HCT116 (cell line): ENCODE measurements at regions not wholly inside any gene's neighbourhood (a gene's known extent, or its start where the extent isn't known, plus 50 kb on each side); places are given as distances from the start of the nearest gene placed in this dataset.

ENCODE experiments used
- ATAC-seq: fragments of 200-7000 bp; cut with Tn5 transposase; 2 replicates; pipeline ENCODE4 v1.9.1; 2020; ENCODE audit warnings: mild to moderate bottlenecking, moderate library complexity
- BruUV-seq: library from RNA; stranded (reverse); fragments of 400-500 nt; replicated peaks from 2 replicates; lab custom pipeline; 2021; lab: Mats Ljungman, UMichigan
- CTCF ChIA-PET: fragments of 300-600 bp; sonication (Branson Sonifier 250); formaldehyde crosslinking; loops from one replicate; lab custom pipeline; 2021; ENCODE audit warnings: antibody characterized with exemption; lab: Charles Lee
- POLR2A ChIA-PET: fragments of 300-600, 350-600 bp; sonication (Branson Sonifier 250); formaldehyde crosslinking; loops from one replicate; lab custom pipeline; 2021; ENCODE audit warnings: antibody characterized with exemption; lab: Charles Lee
- RAD21 ChIA-PET, 2 experiments: fragments of 300-600 bp; sonication (Branson Sonifier 250); formaldehyde crosslinking; loops; one replicate each; lab custom pipeline; 2023; ENCODE audit warnings: low total read pairs in 2 of 2; ENCODE audit not compliant: uncharacterized antibody in 2 of 2, unreplicated experiment in 2 of 2, low non-redundant PET in 1 of 2; lab: Charles Lee
- DNase-seq: peaks from one replicate; pipeline ENCODE4 v3.0.0-alpha.2; 2010; ENCODE audit warnings: low read depth, low spot score
- H2AFZ ChIP-seq: fragments of 200-600 bp; shearing (Covaris generic), sonication (generic); 2 replicates; pipeline ENCODE4 v1.6.1; 2017; ENCODE audit warnings: low read depth, mixed run types, mixed read lengths, antibody characterized with exemption, low read length; ENCODE audit not compliant: poor library complexity, severe bottlenecking
- H3K27ac ChIP-seq: 2 replicates; pipeline ENCODE4 v1.5.1; 2012; ENCODE audit warnings: low read depth, low read length
- H3K27me3 ChIP-seq: fragments of 200-600 bp; sonication (generic); 2 replicates; pipeline ENCODE4 v1.6.1; 2016; ENCODE audit warnings: mixed run types, low read length, mixed read lengths; ENCODE audit not compliant: insufficient read depth
- H3K36me3 ChIP-seq, 2 experiments: fragments of 200-500 bp in 1 of 2; fragments of 200-600 bp in 1 of 2; sonication (Bioruptor generic) in 1 of 2; sonication (generic) in 1 of 2; 2 replicates each; pipeline versions ENCODE4 v1.5.1 to v1.6.1; 2014 to 2016; ENCODE audit warnings: low read length in 2 of 2, inconsistent platforms in 1 of 2, mixed read lengths in 1 of 2, mixed run types in 1 of 2; ENCODE audit not compliant: insufficient read depth in 2 of 2, control insufficient read depth in 1 of 2
- H3K4me1 ChIP-seq, 2 experiments: fragments of 200-600 bp in 1 of 2; sonication (generic) in 1 of 2; 2 replicates each; pipeline versions ENCODE4 v1.5.1 to v1.6.1; 2012 to 2017; ENCODE audit warnings: low read length in 2 of 2, inconsistent platforms in 1 of 2, mild to moderate bottlenecking in 1 of 2, mixed read lengths in 1 of 2, mixed run types in 1 of 2, moderate library complexity in 1 of 2; ENCODE audit not compliant: insufficient read depth in 2 of 2, control insufficient read depth in 1 of 2
- H3K4me2 ChIP-seq: fragments of 200-600 bp; sonication (generic); 2 replicates; pipeline ENCODE4 v1.6.1; 2017; ENCODE audit warnings: mixed run types, low read length, mixed read lengths
- H3K4me3 ChIP-seq, 2 experiments: fragments of 200-600 bp in 1 of 2; sonication (generic) in 1 of 2; replicated peaks in 1 of 2; 2 replicates each; pipeline ENCODE4 v1.5.1; 2011 to 2016; ENCODE audit warnings: low read length in 2 of 2, control low read depth in 1 of 2, low read depth in 1 of 2, mild to moderate bottlenecking in 1 of 2, mixed read lengths in 1 of 2, mixed run types in 1 of 2
- H3K79me2 ChIP-seq: fragments of 200-600 bp; sonication (generic); 2 replicates; pipeline ENCODE4 v1.6.1; 2017; ENCODE audit warnings: mild to moderate bottlenecking, mixed run types, low read length, moderate library complexity, mixed read lengths; ENCODE audit not compliant: insufficient read depth
- H3K9ac ChIP-seq: fragments of 200-600 bp; sonication (generic); 2 replicates; pipeline ENCODE4 v1.6.1; 2016; ENCODE audit warnings: low read length, mixed read lengths
- H3K9me2 ChIP-seq: fragments of 200-600 bp; sonication (generic), shearing (Covaris generic); 2 replicates; pipeline ENCODE4 v1.6.1; 2017; ENCODE audit warnings: mixed run types, mild to moderate bottlenecking, moderate library complexity; ENCODE audit not compliant: insufficient read depth
- H3K9me3 ChIP-seq, 2 experiments: fragments of 200-500 bp in 1 of 2; fragments of 200-600 bp in 1 of 2; sonication (Bioruptor generic) in 1 of 2; sonication (generic) in 1 of 2; 2 replicates each; pipeline ENCODE4 v1.6.1; 2014 to 2017; ENCODE audit warnings: low read length in 2 of 2, mixed read lengths in 2 of 2, inconsistent platforms in 1 of 2, low read depth in 1 of 2, mild to moderate bottlenecking in 1 of 2, mixed run types in 1 of 2, moderate library complexity in 1 of 2; ENCODE audit not compliant: control insufficient read depth in 1 of 2, insufficient read depth in 1 of 2
- H4K20me1 ChIP-seq: fragments of 200-600 bp; sonication (generic), shearing (Covaris generic); 2 replicates; pipeline ENCODE4 v1.6.1; 2017; ENCODE audit warnings: mixed run types, mild to moderate bottlenecking, moderate library complexity; ENCODE audit not compliant: insufficient read depth
- CEBPB ChIP-seq: IDR thresholded peaks from 2 replicates; pipeline ENCODE4 v1.6.1; 2012; ENCODE audit warnings: low read depth
- CTCF ChIP-seq, 3 experiments: fragments of 200-600 bp in 1 of 3; sonication (generic) in 1 of 3; IDR thresholded peaks in 2 of 3; conservative IDR thresholded peaks in 1 of 3; 2 replicates each; pipeline ENCODE4 v1.5.1; 2012 to 2017; ENCODE audit warnings: low read depth in 2 of 3, low read length in 2 of 3, antibody characterized with exemption in 1 of 3, borderline replicate concordance in 1 of 3, control low read depth in 1 of 3, mild to moderate bottlenecking in 1 of 3, mixed read lengths in 1 of 3, mixed run types in 1 of 3, moderate library complexity in 1 of 3; ENCODE audit not compliant: insufficient read depth in 1 of 3
- EGR1 ChIP-seq: IDR thresholded peaks from 2 replicates; pipeline ENCODE4 v1.6.1; 2012; ENCODE audit warnings: low read depth
- ELF1 ChIP-seq: IDR thresholded peaks from 2 replicates; pipeline ENCODE4 v1.6.1; 2012; ENCODE audit warnings: low read depth, borderline replicate concordance
- EZH2 ChIP-seq: fragments of 200-600 bp; sonication (generic); IDR thresholded peaks from 2 replicates; pipeline ENCODE4 v1.6.1; 2017; ENCODE audit warnings: antibody characterized with exemption, mixed run types
- JUND ChIP-seq: IDR thresholded peaks from 2 replicates; pipeline ENCODE4 v1.6.1; 2012
- MAX ChIP-seq: IDR thresholded peaks from 2 replicates; pipeline ENCODE4 v1.6.1; 2012
- POLR2A ChIP-seq: IDR thresholded peaks from 2 replicates; pipeline ENCODE4 v1.7.0; 2011; ENCODE audit warnings: borderline replicate concordance; ENCODE audit not compliant: insufficient read depth, insufficient read length; ENCODE audit errors: extremely low read depth
- RAD21 ChIP-seq: IDR thresholded peaks from 2 replicates; pipeline ENCODE4 v1.6.1; 2012; ENCODE audit warnings: low read depth, mild to moderate bottlenecking
- SRF ChIP-seq: IDR thresholded peaks from 2 replicates; pipeline ENCODE4 v1.6.1; 2012; ENCODE audit warnings: low read depth
- TCF7L2 ChIP-seq: IDR thresholded peaks from 2 replicates; pipeline ENCODE4 v1.7.0; 2011; ENCODE audit warnings: borderline replicate concordance, inconsistent platforms; ENCODE audit not compliant: insufficient read depth, insufficient read length; ENCODE audit errors: extremely low read depth
- YY1 ChIP-seq: IDR thresholded peaks from 2 replicates; pipeline ENCODE4 v1.6.1; 2011; ENCODE audit warnings: low read length, low read depth, moderate library complexity, mild to moderate bottlenecking; ENCODE audit not compliant: insufficient replicate concordance; ENCODE audit errors: extremely low read depth
- intact Hi-C: fragments of 100-400 bp; cut with micrococcal nuclease; formaldehyde crosslinking; loops from 2 replicates; pipeline ENCODE4 v1.10.0; 2022

GRCh38 chr12:107400686-107401447 is 284.7 kb upstream of the PWP1 start:
- Histone ChIP-seq H4K20me1 (no peaks in the 10 kb centered on the region), H3K4me3 (no peak overlapping the region), H3K9me3 (no peaks in the 10 kb centered on the region), H3K27me3 (no peaks in the 10 kb centered on the region), H3K27ac (no peak overlapping the region), H2AFZ (no peak overlapping the region), H3K9ac (no peak overlapping the region), H3K9me2 (no peaks in the 10 kb centered on the region), H3K4me2 (no peak overlapping the region), H3K4me1 (peaks cover 13 to 30% of the 10 kb centered on the region in 2 experiments; a peak in 3 of 4 replicates), H3K79me2 (no peaks in the 10 kb centered on the region), H3K36me3 (no peaks in the 10 kb centered on the region)
- no peak for ATAC-seq
- no TSS peak for BruUV-seq
- CTCF ChIA-PET: interaction anchor here (1.1 to 2.8 kb wide), 2 partner anchors 19 to 269 kb away, joined by 3 to 58 read pairs; no protein-coding TSS in a partner anchor
- intact Hi-C loops: no loop called here
- no peak for DNase-seq
- POLR2A ChIA-PET: no interaction called here
- TF ChIP-seq MAX (no peak), SRF (no peak), YY1 (no peak), EZH2 (no peak), RAD21 (no peak), CEBPB (no peak), CTCF (IDR thresholded peaks at IDR 0.05 in 2 of 3, conservative IDR thresholded peaks at IDR 0.05 in 1 of 3; ENCODE audit: borderline replicate concordance in 1 of 3, insufficient read depth in 1 of 3, low read depth in 2 of 3, low read length in 2 of 3) (no peak), JUND (no peak), EGR1 (no peak), TCF7L2 (no peak), POLR2A (no peak), ELF1 (no peak)
- RAD21 ChIA-PET: no interaction called here
